CD14-positive monocyte (primary cell): ENCODE measurements at regions not wholly inside any gene's neighbourhood (a gene's known extent, or its start where the extent isn't known, plus 50 kb on each side); places are given as distances from the start of the nearest gene placed in this dataset.

ENCODE experiments used
- DNase-seq, 3 donors: peaks; one replicate each; pipeline ENCODE4 v3.0.0-alpha.2; 2011 to 2022
- H2AFZ ChIP-seq: 2 replicates; pipeline ENCODE4 v1.6.0; 2012; ENCODE audit warnings: mild to moderate bottlenecking, low read depth, low read length, inconsistent platforms; ENCODE audit not compliant: insufficient read depth, poor library complexity, severe bottlenecking
- H3K27ac ChIP-seq, 2 donors: 1 replicate in 1 of 2; 2 replicates in 1 of 2; pipeline ENCODE4 v1.5.1; 2012 to 2013; ENCODE audit warnings: low read length in 2 of 2, control low read depth in 1 of 2, inconsistent platforms in 1 of 2, low read depth in 1 of 2, mild to moderate bottlenecking in 1 of 2
- H3K27me3 ChIP-seq, 2 donors: one replicate each; pipeline versions ENCODE4 v1.6.0 to v1.6.1; 2011 to 2013; ENCODE audit warnings: low read length in 2 of 2; ENCODE audit not compliant: control insufficient read depth in 2 of 2, insufficient read depth in 2 of 2
- H3K36me3 ChIP-seq, 2 donors: replicated peaks in 1 of 2; 1 replicate in 1 of 2; 2 replicates in 1 of 2; pipeline versions ENCODE4 v1.5.1 to v1.6.1; 2012 to 2013; ENCODE audit warnings: low read length in 2 of 2, control low read depth in 1 of 2, inconsistent platforms in 1 of 2, mild to moderate bottlenecking in 1 of 2; ENCODE audit not compliant: insufficient read depth in 2 of 2, control insufficient read depth in 1 of 2
- H3K4me1 ChIP-seq, 2 donors: 1 replicate in 1 of 2; 2 replicates in 1 of 2; pipeline versions ENCODE4 v1.5.1 to v1.6.1; 2012 to 2013; ENCODE audit warnings: low read length in 2 of 2, control low read depth in 1 of 2, inconsistent platforms in 1 of 2, mild to moderate bottlenecking in 1 of 2, moderate library complexity in 1 of 2; ENCODE audit not compliant: insufficient read depth in 2 of 2, control insufficient read depth in 1 of 2
- H3K4me2 ChIP-seq: replicated peaks from 2 replicates; pipeline ENCODE3; 2012; ENCODE audit warnings: low read length, moderate library complexity, mild to moderate bottlenecking; ENCODE audit not compliant: poor library complexity, severe bottlenecking; ENCODE audit errors: extremely low read depth
- H3K4me3 ChIP-seq, 3 experiments: fragments of 200-600 bp in 1 of 3; sonication (generic) in 1 of 3; replicated peaks in 1 of 3; 1 replicate in 2 of 3; 2 replicates in 1 of 3; pipeline ENCODE4 v1.5.1; 2011 to 2013; ENCODE audit warnings: low read length in 3 of 3, mild to moderate bottlenecking in 3 of 3, control low read depth in 2 of 3, low read depth in 2 of 3, inconsistent platforms in 1 of 3, moderate library complexity in 1 of 3
- H3K79me2 ChIP-seq: 2 replicates; pipeline ENCODE4 v1.6.0; 2012; ENCODE audit warnings: mild to moderate bottlenecking, control low read depth, inconsistent platforms, low read length, moderate library complexity; ENCODE audit not compliant: insufficient read depth
- H3K9ac ChIP-seq: 2 replicates; pipeline ENCODE4 v1.6.0; 2017; ENCODE audit warnings: low read length, mild to moderate bottlenecking; ENCODE audit not compliant: insufficient read depth, poor library complexity, severe bottlenecking
- H3K9me3 ChIP-seq, 2 donors: replicated peaks in 1 of 2; 1 replicate in 1 of 2; 2 replicates in 1 of 2; pipeline versions ENCODE4 v1.5.1 to v1.6.1; 2012 to 2013; ENCODE audit warnings: low read length in 2 of 2, control low read depth in 1 of 2; ENCODE audit not compliant: control insufficient read depth in 1 of 2, insufficient read depth in 1 of 2
- H4K20me1 ChIP-seq: 2 replicates; pipeline ENCODE4 v1.6.0; 2012; ENCODE audit warnings: mild to moderate bottlenecking, low read length, control low read depth, moderate library complexity; ENCODE audit not compliant: insufficient read depth
- H3K27ac Mint-ChIP-seq, 7 donors: one replicate each; pipeline ENCODE4 v1.8.0; 2020; ENCODE audit warnings: mild to moderate bottlenecking in 7 of 7, mixed read lengths in 7 of 7, moderate library complexity in 6 of 7, inconsistent platforms in 2 of 7
- H3K27me3 Mint-ChIP-seq, 3 donors: one replicate each; pipeline ENCODE4 v1.8.0; 2021 to 2022; ENCODE audit warnings: low read depth in 3 of 3, mild to moderate bottlenecking in 3 of 3, mixed read lengths in 3 of 3, moderate library complexity in 3 of 3, inconsistent platforms in 1 of 3
- H3K36me3 Mint-ChIP-seq, 2 donors: one replicate each; pipeline ENCODE4 v1.8.0; 2020; ENCODE audit warnings: mixed read lengths in 2 of 2, inconsistent platforms in 1 of 2, mild to moderate bottlenecking in 1 of 2
- H3K4me1 Mint-ChIP-seq: one replicate; pipeline ENCODE4 v1.8.0; 2020; ENCODE audit warnings: mild to moderate bottlenecking, mixed read lengths
- H3K4me3 Mint-ChIP-seq, 2 donors: one replicate each; pipeline ENCODE4 v1.8.0; 2020; ENCODE audit warnings: mild to moderate bottlenecking in 2 of 2, mixed read lengths in 2 of 2, moderate library complexity in 1 of 2
- H3K9me3 Mint-ChIP-seq, 7 donors: one replicate each; pipeline ENCODE4 v1.8.0; 2020 to 2022; ENCODE audit warnings: mixed read lengths in 7 of 7, mild to moderate bottlenecking in 6 of 7, moderate library complexity in 6 of 7, inconsistent platforms in 2 of 7
- WGBS: methylation state at CpG from one replicate; pipeline ENCODE4 v1.1.5; 2013; ENCODE audit warnings: missing lambda C conversion rate; ENCODE audit not compliant: insufficient coverage; 5-methylcytosine and 5-hydroxymethylcytosine counted together
- intact Hi-C, 2 donors: fragments of 100-400 bp; cut with micrococcal nuclease; formaldehyde crosslinking; loops; one replicate each; pipeline versions ENCODE4 v1.15.0 to v1.15.1; 2023
- TF ChIP-seq, protein P1 (sequence below): fragments of 200-600 bp; IDR thresholded peaks from one replicate; pipeline ENCODE4 v1.8.0; 2022; ENCODE audit warnings: antibody characterized with exemption, mild to moderate bottlenecking

GRCh38 chr10:56596257-56596656 lies 235.2 kb upstream of the ZWINT start:
- Histone ChIP-seq H2AFZ (no peak overlapping the region), H3K27ac (no peak overlapping the region), H3K4me3 (no peak overlapping the region), H3K4me1 (no peaks in the 10 kb centered on the region), H3K9me3 (no peaks in the 10 kb centered on the region), H3K27me3 (no peaks in the 10 kb centered on the region), H3K79me2 (no peaks in the 10 kb centered on the region), H3K9ac (no peak overlapping the region), H4K20me1 (no peaks in the 10 kb centered on the region), H3K36me3 (no peaks in the 10 kb centered on the region), H3K4me2 (no peak overlapping the region)
- 80% methylated on average over 2 of the region's 4 CpGs for WGBS
- no peaks in the 10 kb centered on the region for H3K36me3 Mint-ChIP-seq
- DNase-seq = no peak
- intact Hi-C loops = no loop called here
- no peaks in the 10 kb centered on the region for H3K4me1 Mint-ChIP-seq
- H3K4me3 Mint-ChIP-seq = no peak overlapping the region
- no peak overlapping the region for H3K27ac Mint-ChIP-seq
- peaks cover 0 to 7% (median 3%) of the 10 kb centered on the region in 7 donors for H3K9me3 Mint-ChIP-seq
- TF ChIP-seq, protein P1, sequence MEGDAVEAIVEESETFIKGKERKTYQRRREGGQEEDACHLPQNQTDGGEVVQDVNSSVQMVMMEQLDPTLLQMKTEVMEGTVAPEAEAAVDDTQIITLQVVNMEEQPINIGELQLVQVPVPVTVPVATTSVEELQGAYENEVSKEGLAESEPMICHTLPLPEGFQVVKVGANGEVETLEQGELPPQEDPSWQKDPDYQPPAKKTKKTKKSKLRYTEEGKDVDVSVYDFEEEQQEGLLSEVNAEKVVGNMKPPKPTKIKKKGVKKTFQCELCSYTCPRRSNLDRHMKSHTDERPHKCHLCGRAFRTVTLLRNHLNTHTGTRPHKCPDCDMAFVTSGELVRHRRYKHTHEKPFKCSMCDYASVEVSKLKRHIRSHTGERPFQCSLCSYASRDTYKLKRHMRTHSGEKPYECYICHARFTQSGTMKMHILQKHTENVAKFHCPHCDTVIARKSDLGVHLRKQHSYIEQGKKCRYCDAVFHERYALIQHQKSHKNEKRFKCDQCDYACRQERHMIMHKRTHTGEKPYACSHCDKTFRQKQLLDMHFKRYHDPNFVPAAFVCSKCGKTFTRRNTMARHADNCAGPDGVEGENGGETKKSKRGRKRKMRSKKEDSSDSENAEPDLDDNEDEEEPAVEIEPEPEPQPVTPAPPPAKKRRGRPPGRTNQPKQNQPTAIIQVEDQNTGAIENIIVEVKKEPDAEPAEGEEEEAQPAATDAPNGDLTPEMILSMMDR = no peak
- no peaks in the 10 kb centered on the region for H3K27me3 Mint-ChIP-seq

GRCh38 chr10:56593120-56593519 lies 232.1 kb upstream of the ZWINT start:
- DNase-seq = no peak

More at GRCh38 chr10:56593120-56593519, 232.1 kb upstream of the ZWINT start:
- Mint-ChIP-seq H3K27me3 (peaks cover 0 to 2% (median 0%) of the 10 kb centered on the region in 3 donors), H3K36me3 (no peaks in the 10 kb centered on the region), H3K4me1 (no peaks in the 10 kb centered on the region), H3K9me3 (peaks cover 0 to 4% (median 2%) of the 10 kb centered on the region in 7 donors), H3K27ac (no peak overlapping the region), H3K4me3 (no peak overlapping the region)
- no peaks in the 10 kb centered on the region for H3K27me3 ChIP-seq
- intact Hi-C loops = no loop called here
- no peaks in the 10 kb centered on the region for H3K79me2 ChIP-seq
- H3K36me3 ChIP-seq = no peaks in the 10 kb centered on the region
- no CpG with 5 or more reads among the region's 1 CpG for WGBS
- TF ChIP-seq, protein P1 = no peak
- H3K4me2 ChIP-seq = no peak overlapping the region
- H3K4me1 ChIP-seq = no peaks in the 10 kb centered on the region
- no peaks in the 10 kb centered on the region for H3K9me3 ChIP-seq
- H3K27ac ChIP-seq = no peak overlapping the region
- H3K9ac ChIP-seq = no peak overlapping the region
- H3K4me3 ChIP-seq = no peak overlapping the region
- no peaks in the 10 kb centered on the region for H4K20me1 ChIP-seq
- no peak overlapping the region for H2AFZ ChIP-seq
